ENCODE measurements at regions not wholly inside any gene's neighbourhood (a gene's known extent, or its start where the extent isn't known, plus 50 kb on each side); places are given as distances from the start of the nearest gene placed in this dataset.
A peak's percentile ranks its signal among the peaks of the same experiment; 100 is the strongest.

DNA sequence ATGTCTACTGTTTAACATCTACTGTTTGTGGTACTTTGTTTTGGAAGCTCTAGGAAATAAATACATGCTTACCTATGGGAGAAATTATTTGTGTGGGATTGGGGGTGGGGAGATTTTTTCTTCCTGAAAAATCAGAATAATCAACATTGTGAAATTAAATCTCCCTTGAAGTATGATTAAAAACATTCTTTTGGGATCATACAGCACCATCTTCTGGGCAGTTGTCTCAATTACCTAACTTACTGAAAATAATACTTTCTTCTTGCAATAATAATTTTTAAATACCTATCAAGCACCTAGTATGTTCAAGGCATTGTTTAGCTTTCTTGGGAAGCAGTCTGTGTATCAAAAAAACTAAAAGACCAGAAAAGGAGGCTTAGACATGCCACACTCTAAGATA is 576.5 kb upstream of the ARGLU1 start:
- TF ChIP-seq, protein P1, sequence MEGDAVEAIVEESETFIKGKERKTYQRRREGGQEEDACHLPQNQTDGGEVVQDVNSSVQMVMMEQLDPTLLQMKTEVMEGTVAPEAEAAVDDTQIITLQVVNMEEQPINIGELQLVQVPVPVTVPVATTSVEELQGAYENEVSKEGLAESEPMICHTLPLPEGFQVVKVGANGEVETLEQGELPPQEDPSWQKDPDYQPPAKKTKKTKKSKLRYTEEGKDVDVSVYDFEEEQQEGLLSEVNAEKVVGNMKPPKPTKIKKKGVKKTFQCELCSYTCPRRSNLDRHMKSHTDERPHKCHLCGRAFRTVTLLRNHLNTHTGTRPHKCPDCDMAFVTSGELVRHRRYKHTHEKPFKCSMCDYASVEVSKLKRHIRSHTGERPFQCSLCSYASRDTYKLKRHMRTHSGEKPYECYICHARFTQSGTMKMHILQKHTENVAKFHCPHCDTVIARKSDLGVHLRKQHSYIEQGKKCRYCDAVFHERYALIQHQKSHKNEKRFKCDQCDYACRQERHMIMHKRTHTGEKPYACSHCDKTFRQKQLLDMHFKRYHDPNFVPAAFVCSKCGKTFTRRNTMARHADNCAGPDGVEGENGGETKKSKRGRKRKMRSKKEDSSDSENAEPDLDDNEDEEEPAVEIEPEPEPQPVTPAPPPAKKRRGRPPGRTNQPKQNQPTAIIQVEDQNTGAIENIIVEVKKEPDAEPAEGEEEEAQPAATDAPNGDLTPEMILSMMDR (IDR thresholded peaks at IDR 0.05) = peak in 1 of 3 experiments; percentile 24
- TF ChIP-seq EP300 (IDR thresholded peaks at IDR 0.05) = no peak
- DNase-seq (ENCODE audit: extremely low spot score) = no peak
- Histone ChIP-seq H3K36me3 (no peaks in the 10 kb centered on the region), H3K9me3 (no peaks in the 10 kb centered on the region), H3K4me1 (peaks cover 5 to 18% (median 11%) of the 10 kb centered on the region in 4 donors), H3K27me3 (no peaks in the 10 kb centered on the region), H3K27ac (replicated peaks in 1 of 4) (no peak overlapping the region), H3K4me3 (no peak overlapping the region)
- intact Hi-C loops (cut with DNase I) = no loop called here

DNA sequence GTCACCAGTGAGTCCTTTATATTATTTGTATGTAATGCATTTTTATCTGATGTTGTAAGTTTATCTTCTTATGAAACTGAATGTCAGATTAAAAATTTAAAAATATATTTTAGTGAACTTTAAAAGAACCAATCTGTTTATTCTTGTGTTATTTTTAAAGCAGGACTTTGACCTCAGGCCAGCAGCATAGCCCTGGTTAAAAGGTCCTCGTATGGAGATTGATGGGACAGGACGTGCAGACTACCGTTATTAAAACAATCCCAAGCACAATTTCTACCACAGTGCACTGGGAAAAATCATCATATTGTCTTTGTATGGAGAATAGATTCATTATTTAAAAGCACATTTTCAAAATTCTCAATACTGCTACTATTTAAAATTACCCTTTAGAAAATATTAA is 573.8 kb upstream of the ARGLU1 start:
- Histone ChIP-seq H3K27ac (replicated peaks in 1 of 4) (no peak overlapping the region), H3K27me3 (no peaks in the 10 kb centered on the region), H3K4me1 (peaks cover 11 to 35% (median 29%) of the 10 kb centered on the region in 4 donors), H3K9me3 (no peaks in the 10 kb centered on the region), H3K36me3 (no peaks in the 10 kb centered on the region), H3K4me3 (no peak overlapping the region)
- TF ChIP-seq POLR2A (IDR thresholded peaks at IDR 0.05; ENCODE audit: low read depth) (no peak), POLR2AphosphoS5 (IDR thresholded peaks at IDR 0.05) (no peak), EP300 (IDR thresholded peaks at IDR 0.05) (no peak)
- TF ChIP-seq, protein P1 (IDR thresholded peaks at IDR 0.05) = no peak
- no peak for DNase-seq (ENCODE audit: extremely low spot score)
- intact Hi-C loops (cut with DNase I) = no loop called here
- WGBS = 51% methylated on average over 3 of the region's 3 CpGs

DNA sequence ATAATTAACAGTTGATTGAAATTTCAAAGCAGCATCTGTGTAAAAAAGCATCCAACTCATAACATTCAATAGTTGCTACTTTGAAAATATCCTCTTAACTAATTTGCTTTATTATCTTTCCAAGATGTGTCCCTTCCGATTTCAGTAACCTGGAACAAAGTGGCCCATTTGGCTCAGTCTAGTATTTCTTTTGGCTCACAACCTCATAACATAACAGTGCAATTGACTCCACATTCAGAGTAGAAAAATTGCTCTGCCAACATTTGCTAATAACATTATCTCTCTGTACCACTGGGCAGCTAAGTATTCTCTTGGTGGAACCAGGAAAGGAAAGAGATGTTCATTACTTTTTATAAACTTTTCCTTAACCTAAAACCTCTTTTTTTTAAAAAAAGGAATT is 571.1 kb upstream of the ARGLU1 start:
- Histone ChIP-seq H3K27me3 (no peaks in the 10 kb centered on the region), H3K36me3 (no peaks in the 10 kb centered on the region), H3K4me1 (peaks cover 11 to 35% (median 29%) of the 10 kb centered on the region in 4 donors), H3K9me3 (no peaks in the 10 kb centered on the region), H3K4me3 (no peak overlapping the region), H3K27ac (replicated peaks in 1 of 4) (peak overlapping the region; percentile 1 to 58 (median 43))
- no peak for DNase-seq (ENCODE audit: extremely low spot score)
- TF ChIP-seq EP300 (IDR thresholded peaks at IDR 0.05) (no peak), POLR2A (IDR thresholded peaks at IDR 0.05; ENCODE audit: low read depth) (no peak), POLR2AphosphoS5 (IDR thresholded peaks at IDR 0.05) (peak in 1 of 2 donors; percentile 55)
- TF ChIP-seq, protein P1 (IDR thresholded peaks at IDR 0.05) = no peak
- intact Hi-C loops (cut with DNase I) = no loop called here
- 12% methylated on average over 1 of the region's 1 CpG for WGBS

DNA sequence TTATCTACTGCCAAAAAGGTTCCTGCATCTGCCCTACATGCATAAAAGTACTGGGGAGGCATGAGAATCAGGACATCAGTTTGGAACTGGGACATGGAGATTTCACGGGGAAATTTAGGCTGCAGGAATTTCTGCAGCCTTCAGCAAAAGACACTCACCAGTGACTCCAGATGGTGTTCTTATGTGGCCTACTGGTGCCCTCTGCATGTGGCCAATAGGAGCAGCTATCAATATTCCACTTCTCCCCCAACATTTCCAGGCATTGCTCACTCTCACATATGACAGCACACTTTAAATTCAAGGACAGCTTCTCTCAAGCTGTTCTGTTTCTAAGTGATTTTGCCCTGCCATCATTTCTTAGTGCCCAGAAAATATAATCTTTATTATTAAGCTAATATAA is 570.5 kb upstream of the ARGLU1 start:
- H3K27ac ChIP-seq (replicated peaks in 1 of 4) = peak overlapping the region in 3 of 4 donors; percentile 29 to 57 (median 57)
- intact Hi-C loops (cut with DNase I) = no loop called here

DNA sequence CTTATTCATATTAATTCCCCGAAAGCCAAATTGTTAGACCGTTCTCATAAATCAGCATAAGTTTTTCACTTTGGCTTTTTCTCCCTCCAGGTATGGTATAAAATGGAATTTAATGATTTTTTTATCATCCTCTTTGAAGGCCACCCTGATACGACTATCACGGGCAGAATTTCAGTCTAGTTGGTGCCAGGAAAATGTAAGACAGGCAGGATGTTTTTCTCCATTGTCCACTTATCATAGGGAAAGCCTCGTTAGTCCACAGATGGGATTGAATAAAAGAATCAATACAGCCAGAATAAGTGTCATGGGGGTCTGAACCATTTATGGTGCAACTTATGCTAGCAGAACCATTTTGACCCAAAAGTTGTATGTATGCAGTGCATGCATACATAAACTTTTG is 566.0 kb upstream of the ARGLU1 start:
- no peak overlapping the region for H3K27ac ChIP-seq (replicated peaks in 1 of 4)
- H3K9me3 ChIP-seq = no peaks in the 10 kb centered on the region
- TF ChIP-seq EP300 (IDR thresholded peaks at IDR 0.05) (no peak), POLR2AphosphoS5 (IDR thresholded peaks at IDR 0.05) (no peak), POLR2A (IDR thresholded peaks at IDR 0.05; ENCODE audit: low read depth) (no peak)
- TF ChIP-seq, protein P1 (IDR thresholded peaks at IDR 0.05) = no peak
- intact Hi-C loops (cut with DNase I) = no loop called here
- H3K4me3 ChIP-seq = no peak overlapping the region
- no peak for DNase-seq (ENCODE audit: extremely low spot score)
- 93% methylated on average over 5 of the region's 5 CpGs for WGBS
- peaks cover 4 to 16% (median 11%) of the 10 kb centered on the region in 4 donors for H3K4me1 ChIP-seq
- no peaks in the 10 kb centered on the region for H3K27me3 ChIP-seq
- no peaks in the 10 kb centered on the region for H3K36me3 ChIP-seq

More for the DNA sequence above, 570.5 kb upstream of the ARGLU1 start:
- 73% methylated on average over 1 of the region's 1 CpG for WGBS
- Histone ChIP-seq H3K9me3 (no peaks in the 10 kb centered on the region), H3K36me3 (no peaks in the 10 kb centered on the region), H3K4me3 (no peak overlapping the region), H3K27me3 (no peaks in the 10 kb centered on the region), H3K4me1 (peaks cover 11 to 35% (median 29%) of the 10 kb centered on the region in 4 donors)
- DNase-seq (ENCODE audit: extremely low spot score) = no peak
- no peak for TF ChIP-seq POLR2A (IDR thresholded peaks at IDR 0.05; ENCODE audit: low read depth)
- TF ChIP-seq EP300 (IDR thresholded peaks at IDR 0.05) = no peak
- TF ChIP-seq POLR2AphosphoS5 (IDR thresholded peaks at IDR 0.05) = no peak
- TF ChIP-seq, protein P1 (IDR thresholded peaks at IDR 0.05) = no peak
